Prostate gland (tissue), 2 donors: ENCODE measurements at regions not wholly inside any gene's neighbourhood (a gene's known extent, or its start where the extent isn't known, plus 50 kb on each side); places are given as distances from the start of the nearest gene placed in this dataset.

Experiments used
- POLR2AphosphoS5 ChIP-seq: sonication (generic); formaldehyde crosslinking; IDR thresholded peaks from one replicate; pipeline ENCODE4 v1.6.1; 2017; ENCODE audit warnings: antibody characterized with exemption
- TF ChIP-seq, protein P1 (sequence below), 4 experiments: fragments of 200-600 bp in 2 of 4; fragments of 450-650 bp in 2 of 4; sonication (generic) in 2 of 4; IDR thresholded peaks; 1 replicate in 3 of 4; 2 replicates in 1 of 4; pipeline ENCODE4 v1.5.1; 2016 to 2019; ENCODE audit warnings: antibody characterized with exemption in 4 of 4, mild to moderate bottlenecking in 2 of 4, moderate library complexity in 2 of 4

DNA sequence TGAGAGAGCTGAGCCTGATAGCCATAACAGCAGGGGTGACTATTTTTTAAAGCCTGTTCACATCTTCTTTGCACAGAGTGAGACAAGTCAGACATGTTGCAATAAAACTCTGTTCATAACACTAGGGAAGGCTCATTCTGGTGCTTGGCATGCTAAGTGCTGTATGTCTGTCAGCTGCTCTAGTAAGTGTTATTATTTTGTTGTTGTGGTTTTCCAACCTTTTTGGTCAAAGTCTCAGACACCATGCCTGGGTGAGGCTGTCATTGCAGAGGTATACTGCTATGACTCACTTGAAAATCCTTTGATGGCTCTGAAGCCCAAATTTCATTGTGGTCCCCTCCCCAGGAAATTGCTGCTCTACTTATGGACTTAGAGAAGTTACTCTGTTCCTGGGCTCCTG lies 129.7 kb downstream of the ADRA2A start:
- TF ChIP-seq, protein P1, sequence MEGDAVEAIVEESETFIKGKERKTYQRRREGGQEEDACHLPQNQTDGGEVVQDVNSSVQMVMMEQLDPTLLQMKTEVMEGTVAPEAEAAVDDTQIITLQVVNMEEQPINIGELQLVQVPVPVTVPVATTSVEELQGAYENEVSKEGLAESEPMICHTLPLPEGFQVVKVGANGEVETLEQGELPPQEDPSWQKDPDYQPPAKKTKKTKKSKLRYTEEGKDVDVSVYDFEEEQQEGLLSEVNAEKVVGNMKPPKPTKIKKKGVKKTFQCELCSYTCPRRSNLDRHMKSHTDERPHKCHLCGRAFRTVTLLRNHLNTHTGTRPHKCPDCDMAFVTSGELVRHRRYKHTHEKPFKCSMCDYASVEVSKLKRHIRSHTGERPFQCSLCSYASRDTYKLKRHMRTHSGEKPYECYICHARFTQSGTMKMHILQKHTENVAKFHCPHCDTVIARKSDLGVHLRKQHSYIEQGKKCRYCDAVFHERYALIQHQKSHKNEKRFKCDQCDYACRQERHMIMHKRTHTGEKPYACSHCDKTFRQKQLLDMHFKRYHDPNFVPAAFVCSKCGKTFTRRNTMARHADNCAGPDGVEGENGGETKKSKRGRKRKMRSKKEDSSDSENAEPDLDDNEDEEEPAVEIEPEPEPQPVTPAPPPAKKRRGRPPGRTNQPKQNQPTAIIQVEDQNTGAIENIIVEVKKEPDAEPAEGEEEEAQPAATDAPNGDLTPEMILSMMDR (IDR thresholded peaks at IDR 0.05) = no peak
- no peak for TF ChIP-seq POLR2AphosphoS5
